T-helper 1 cell (primary cell): ENCODE measurements at regions not wholly inside any gene's neighbourhood (a gene's known extent, or its start where the extent isn't known, plus 50 kb on each side); places are given as distances from the start of the nearest gene placed in this dataset.
"Not testable (repeated sequence)": the region's sequence is repeated elsewhere in the genome, so short reads cannot be mapped to it uniquely, and the experiment has no call there.

Experiments
- DNase-seq, 5 donors: peaks; one replicate each; pipeline ENCODE4 v3.0.0-alpha.2; 2012 to 2020

DNA sequence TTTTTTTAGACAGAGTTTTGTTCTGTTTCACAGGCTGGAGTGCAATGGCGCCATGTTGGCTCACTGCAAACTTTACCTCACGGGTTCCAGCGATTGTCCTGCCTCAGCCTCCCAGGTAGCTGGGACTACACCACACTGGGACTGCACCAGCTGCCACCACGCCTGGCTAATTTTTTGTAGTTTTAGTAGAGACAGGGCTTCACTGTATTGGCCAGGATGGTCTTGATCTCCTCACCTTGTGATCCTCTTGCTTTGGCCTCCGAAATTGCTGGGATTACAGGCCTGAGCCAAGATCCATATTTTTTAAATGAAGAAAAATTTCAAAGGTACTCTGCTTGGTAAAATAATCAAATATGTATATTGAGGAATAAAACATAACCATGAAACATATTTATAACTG, 195.8 kb upstream of the TPTE start:
- peak in 3 of 5 donors; percentile 36 to 62 (median 47) for DNase-seq

DNA sequence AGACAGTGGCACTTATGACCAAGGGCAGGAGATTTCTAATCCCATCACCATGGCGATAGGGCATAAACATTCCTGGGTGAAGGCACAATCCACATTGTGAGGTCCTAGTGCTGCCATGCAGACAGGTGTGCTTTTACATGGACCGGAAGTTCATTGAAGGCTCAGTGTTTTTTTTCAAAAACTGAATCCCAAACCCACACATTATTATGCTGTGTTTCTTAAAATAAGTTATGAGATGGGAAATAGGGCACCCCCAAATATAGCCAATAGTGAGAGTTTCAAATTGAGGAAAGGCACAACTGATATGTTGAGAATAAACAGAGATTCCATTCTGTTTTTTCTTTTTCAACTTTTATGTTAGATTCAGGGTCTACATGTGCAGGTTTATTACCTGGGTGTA, 195.2 kb upstream of the TPTE start:
- DNase-seq, result not testable (repeated sequence)

DNA sequence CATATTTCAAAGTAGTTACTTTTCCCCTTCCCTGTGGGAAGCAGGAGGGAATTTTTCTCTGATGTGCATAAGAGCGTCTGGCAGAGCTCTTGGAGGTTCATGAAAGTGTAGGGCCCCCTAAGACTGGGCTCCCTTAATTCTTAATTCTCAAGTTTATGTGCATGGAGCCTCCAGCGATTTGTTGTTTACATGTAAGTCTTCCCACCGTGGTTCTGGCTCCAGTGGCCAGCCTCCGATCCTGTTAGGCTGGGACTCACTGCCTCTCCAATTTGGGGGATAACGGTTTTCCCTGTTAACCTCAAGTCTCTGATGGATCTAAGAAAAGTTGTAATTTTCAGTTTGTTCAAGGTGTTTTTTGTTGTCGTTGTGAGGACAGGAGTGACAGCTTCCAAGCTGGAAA, 192.7 kb upstream of the TPTE start:
- not testable (repeated sequence) for DNase-seq

DNA sequence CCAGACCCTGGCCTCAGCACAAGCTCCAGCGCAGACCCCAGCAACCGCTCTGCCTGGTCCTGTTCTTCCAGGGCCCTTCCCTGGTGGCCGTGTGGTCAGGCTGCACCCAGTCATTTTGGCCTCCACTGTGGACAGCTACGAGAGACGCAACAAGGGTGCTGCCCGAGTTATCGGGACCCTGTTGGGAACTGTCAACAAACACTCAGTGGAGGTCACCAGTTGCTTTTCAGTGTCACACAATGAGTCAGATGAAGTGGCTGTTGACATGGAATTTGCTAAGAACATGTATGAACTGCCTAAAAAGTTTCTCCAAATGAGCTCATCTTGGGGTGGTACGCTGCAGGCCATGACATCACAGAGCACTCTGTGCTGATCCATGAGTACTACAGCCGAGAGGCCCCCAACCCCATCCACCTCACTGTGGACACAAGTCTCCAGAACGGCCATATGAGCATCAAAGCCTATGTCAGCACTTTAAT, 190.7 kb upstream of the TPTE start:
- not testable (repeated sequence) for DNase-seq

DNA sequence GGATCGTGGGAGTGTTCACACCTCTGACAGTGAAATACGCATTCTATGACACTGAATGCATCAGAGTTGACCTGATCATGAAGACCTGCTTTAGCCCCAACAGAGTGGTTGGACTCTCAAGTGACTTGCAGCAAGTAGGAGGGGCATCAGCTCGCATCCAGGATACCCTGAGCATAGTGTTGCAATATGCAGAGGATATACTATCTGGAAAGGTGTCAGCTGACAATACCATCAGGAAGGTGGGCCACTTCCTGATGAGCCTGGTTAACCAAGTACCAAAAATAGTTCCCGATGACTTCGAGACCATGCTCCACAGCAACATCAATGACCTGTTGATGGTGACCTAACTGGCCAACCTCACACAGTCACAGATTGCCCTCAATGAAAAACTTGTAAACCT, 190.2 kb upstream of the TPTE start:
- DNase-seq, result not testable (repeated sequence)

DNA sequence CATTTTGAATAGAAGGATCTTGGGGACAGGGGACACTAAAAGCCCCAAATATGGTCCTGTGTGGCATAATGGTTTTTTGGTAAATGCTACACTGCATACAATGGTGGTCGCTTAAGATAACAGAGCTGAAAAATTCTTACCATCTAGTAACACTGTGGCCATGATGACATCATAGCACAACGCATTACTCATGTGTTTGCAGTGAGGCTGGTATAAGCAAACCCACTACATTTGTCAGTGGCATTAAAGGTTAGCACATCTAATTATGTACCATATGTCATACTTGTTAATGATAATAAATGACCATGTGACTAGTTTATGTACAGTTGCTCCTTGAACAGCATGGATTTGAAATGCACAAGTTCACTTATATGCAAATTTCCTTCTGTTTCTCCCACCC, 188.4 kb upstream of the TPTE start:
- DNase-seq, result not testable (repeated sequence)

DNA sequence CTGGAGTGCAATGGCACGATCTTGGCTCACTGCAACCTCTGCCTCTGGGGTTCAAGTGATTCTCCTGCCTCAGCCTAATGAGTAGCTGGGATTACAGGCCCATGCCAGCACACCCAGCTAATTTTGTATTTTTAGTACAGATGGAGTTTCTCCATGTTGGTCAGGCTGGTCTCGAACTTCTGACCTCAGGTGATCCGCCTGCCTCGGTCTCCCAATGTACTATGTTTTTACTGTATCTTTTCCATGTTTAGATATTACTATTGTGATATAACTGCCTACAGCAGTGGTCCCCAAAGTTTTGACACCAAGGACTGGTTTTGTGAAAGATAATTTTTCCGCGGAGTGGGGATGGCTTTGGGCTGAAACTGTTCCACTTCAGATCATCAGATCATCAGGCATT, 187.0 kb upstream of the TPTE start:
- DNase-seq, result not testable (repeated sequence)

DNA sequence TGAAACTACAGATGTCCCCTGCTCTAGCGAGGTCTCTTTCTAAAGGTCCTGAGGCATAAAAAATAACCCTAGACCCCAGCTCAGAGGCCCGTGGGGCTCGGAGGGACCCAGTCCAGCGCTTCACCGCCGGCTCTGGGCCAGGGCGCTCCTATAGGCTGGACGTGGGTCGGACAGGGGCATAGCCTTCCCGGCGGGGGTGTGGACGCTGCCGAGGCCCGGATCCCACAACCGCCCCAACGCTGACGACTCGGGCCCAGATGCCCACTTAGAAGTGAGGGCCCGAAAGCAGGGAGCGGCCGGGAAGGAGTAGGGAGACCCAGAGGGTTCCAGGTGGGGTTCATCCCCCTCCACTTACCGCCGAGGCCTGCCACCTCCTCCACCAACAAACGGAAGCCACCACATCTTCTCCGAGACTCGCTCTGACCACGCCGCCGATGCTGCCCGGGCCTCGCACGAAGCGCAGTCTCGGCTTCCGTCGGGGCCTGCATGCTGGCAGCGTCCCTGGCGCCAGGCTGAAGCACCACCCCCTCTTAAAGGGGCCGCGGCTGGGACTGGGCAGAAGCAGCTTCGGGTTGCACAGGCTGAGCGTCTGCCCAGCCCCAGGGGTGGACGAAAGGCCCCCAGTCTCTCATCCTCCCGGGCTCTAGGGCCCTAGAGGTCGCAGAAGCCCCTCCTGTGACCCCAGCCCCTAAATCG, 179.0 kb upstream of the TPTE start:
- DNase-seq, result not testable (repeated sequence)

DNA sequence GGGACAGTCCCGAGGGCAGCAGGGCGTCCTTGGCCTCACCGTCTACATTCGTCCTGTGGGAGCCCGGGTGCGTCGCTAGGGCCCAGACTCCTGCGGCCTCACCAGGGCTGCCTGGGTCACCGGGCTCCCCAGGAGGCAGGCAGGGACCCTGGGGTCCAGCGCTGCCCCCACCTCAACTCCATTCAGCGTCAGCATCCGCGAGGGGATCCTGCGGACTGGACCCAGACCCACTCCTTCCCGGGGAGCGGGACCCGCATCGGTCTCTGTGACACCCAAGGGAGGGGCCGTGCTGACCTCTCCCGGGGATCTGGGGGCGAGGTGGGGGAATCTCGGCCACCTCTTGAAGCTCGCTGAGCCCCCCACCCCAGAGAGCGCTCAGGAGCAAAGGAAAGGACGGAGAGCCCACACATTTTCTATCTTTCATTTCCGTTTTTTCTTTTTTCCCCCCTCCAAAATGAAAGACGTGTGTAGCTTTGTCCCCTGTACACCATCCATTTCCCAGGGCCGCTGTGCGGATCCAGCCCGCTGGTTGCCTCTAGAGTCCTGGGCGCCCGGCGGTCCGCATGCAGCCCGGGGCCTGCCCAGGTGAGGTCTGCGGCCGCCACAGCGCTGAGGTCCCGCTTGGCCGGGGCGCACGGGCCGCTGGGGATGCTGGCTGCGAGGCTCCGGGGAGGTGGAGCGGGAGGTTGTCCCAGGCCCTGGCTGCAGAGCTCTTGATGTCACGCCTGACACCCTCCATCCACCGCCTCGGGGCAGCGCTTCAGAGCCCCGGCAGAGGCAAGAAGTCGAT, 178.0 kb upstream of the TPTE start:
- peak in 1 of 5 donors; percentile 40 for DNase-seq

DNA sequence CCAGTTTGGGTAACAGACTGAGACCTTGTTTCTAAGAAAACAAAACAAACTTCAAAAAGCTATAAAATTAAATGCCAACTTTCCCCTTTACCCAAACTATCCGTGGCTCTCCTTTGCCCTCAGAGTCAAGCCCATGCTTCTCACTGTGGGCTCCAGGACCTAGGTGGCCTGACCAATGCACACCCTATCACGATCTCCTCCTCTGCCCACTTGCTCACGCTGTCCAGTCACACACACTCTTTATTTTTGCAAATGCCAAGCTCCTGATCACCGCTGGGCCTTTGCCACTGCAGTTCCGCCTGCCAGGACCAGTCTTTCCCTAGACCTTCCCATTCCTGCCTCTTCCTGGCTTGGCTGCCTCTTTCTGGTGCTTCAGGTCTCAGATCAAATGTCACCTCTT, 177.1 kb upstream of the TPTE start:
- DNase-seq, result not testable (repeated sequence)

DNA sequence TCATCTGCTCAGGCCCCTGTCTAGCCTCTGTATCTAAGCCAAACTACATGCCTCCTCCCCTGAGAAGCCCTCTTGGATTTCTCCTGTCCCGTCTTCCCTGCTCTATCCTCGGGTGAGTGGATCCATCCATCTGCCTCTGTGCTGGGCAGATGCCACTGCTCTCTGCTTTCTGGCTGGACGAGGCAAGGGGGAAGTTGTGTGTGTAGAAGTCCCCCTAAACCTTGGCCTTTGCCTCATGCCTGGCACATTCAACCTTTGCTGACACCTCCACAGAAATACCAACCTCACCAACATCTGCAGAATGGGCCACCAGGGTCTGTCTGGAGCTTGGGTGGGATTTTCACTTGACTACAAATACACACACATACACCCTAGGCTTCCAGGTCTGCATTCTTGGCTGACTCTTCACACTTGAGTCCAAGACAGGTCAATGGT, 176.2 kb upstream of the TPTE start:
- DNase-seq, result not testable (repeated sequence)

DNA sequence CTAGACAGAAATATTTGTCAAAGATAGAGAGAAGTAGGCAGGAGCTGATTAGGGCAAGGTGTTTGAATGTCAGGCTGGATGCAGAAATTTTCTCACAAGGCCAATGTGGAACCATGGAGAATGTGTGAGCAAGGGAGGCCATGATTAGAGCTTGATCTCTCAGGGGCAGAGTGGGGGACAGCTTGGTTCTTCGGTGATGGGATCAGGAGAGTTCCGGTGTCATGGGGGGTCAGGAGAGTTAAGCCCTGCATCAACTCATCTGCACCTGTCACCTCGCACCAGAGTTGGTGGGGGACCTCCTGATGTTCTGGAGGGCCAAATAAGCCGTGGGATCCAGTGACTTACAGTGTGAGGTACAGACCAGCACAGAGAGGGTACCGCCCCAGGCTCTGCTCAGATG, 175.1 kb upstream of the TPTE start:
- not testable (repeated sequence) for DNase-seq

DNA sequence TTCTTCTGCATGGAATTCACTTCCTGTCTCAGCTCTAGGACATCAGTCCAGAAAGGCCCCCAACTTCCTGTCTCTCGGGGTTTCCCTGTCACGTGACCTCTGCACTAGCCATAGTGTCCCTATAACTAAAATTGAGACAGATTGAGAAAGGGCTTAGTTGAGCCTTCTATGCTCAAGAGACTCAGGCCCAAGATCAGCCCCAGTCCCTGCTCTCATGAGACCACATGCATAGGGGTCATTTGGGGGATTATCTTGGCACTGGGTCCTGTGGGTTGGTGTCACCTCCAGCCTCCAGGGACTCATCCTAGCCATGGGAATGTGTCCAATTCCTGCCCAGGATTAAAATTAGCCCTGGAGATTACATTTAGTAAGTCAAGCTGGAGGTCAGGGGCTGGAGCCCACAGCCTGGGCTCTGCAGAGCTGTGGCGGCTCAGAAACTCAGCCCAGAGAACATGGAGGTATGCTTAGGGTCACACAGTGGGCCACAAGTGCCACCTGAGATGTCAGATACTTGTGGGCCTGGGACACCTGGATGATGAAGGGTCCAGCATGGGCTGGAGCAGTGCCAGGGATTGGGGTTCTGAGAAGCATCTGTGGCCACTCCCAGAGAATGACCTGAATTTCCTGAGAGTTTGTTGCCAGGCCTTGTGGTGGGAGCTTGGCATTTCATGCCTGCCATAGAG, 174.3 kb upstream of the TPTE start:
- DNase-seq, result not testable (repeated sequence)

DNA sequence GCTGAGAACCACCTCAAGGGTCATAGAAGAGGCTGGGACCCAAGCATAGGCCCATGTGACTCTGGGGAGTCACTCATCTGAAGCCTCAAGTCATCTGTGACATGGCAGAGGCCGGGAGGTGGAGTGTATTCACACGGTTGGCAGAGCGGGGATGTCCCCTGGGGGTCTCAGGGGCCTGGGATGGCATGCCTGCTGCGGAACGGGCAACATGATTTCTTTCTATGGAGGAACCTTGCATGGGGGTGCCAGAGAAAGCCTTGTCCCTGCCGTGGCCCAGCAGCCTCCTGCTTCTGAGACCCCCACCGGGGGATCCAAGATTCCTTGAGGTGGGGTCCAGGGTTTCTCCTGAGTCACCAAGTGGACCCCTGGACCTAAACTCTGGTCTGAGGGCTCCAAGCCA, 173.7 kb upstream of the TPTE start:
- not testable (repeated sequence) for DNase-seq

DNA sequence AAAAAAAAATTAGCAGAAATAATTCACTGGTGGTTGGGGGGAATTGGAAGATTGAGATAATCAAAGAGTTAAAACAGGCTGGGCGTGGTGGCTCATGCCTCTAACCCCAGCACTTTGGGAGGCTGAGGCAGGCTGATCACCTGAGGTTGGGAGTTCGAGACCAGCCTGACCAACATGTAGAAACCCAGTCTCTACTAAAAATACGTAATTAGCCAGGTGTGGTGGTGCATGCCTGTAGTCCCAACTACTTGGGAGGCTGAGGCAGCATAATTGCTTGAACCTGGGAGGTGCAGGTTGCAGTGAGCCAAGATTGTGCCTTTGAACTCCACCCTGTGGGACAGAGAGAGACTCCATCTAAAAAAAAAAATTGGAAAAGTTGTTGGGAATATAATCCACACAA, 173.2 kb upstream of the TPTE start:
- DNase-seq, result not testable (repeated sequence)

DNA sequence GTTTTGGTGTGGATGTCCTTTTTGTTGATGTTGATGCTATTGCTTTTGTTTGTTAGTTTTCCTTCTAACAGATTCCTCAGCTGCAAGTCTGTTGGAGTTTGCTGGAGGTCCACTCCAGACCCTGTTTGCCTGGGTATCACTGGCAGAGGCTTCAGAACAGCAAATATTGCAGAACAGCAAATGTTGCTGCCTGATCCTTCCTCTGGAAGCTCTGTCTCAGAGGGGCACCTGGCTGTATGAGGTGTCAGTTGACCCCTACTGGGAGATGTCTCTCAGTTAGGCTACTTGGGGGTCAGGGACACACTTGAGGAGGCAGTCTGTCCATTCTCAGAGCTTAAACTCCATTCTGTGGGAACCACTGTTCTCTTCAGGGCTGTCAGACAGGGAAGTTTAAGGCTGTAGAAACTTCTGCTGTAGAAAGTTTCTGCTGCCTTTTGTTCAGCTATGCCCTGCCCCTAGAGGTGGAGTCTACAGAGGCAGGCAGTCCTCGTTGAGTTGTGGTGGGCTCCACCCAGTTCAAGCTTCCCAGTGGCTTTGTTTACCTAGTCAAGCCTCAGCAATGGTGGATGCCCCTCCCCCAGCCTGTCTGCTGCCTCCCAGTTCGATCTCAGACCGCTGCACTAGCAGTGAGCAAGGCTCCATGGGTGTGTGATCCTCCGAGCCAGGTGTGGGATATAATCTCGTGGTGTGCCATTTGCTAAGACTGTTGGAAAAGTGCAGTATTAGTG, 166.4 kb upstream of the TPTE start:
- DNase-seq, result not testable (repeated sequence)

DNA sequence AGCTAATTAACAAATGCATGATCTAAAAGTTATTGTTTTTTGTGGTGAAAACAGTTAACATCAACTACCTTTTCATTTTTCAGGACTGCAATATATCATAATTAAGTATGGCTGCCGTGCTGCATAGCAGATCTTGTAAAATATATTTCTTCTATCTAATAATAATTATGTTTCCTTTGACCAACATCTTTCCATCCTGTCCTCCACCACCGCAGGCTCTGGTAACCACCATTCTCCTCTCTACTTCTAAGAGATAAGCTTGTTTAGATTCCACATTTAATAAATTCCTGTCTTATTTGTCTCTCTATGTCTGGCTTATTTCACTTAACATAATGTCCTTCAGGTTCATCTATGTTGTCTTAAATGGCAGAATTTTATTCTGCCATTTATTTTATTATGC, 162.3 kb upstream of the TPTE start:
- DNase-seq, result not testable (repeated sequence)

DNA sequence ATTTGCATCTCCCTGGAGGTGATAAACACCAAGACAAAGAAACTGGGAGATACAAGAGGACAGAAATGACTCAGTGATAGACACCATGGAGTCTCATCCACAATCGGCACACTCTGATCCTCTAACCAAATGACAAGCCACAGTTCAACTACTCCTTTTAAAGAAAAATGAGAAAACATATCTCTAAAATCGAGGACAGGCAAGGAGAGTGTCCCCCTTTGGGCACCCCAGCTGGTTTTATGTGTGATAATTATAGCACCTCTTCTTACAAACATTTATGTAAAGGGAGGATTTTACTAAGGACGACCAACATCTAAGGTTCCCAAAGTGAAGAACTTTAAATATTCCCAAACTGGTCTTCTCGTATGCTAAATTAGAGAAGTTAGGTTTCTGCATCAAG, 161.5 kb upstream of the TPTE start:
- not testable (repeated sequence) for DNase-seq

DNA sequence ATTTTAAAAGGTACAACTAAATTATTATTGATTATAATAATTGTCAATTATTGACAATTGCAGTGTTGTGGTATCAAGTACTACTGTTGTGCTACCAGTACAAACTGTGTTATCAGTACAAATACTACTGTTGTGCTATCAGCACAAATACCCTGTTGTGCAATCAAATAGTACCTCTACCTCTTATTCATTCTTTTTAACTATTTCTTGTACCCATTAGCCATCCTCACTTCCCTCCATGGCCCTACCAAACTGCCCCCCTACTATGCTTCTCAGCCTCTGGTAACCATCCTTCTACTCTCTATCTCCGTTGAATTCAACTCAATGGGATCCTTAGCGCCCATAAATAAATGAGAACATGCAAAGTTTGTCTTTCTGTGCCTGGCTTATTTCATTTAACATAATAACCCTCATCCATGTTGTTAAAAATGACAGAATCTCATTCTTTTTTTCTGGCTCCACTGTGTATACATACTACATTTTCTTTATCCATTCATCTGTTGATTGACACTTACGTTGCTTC, 160.1 kb upstream of the TPTE start:
- not testable (repeated sequence) for DNase-seq

DNA sequence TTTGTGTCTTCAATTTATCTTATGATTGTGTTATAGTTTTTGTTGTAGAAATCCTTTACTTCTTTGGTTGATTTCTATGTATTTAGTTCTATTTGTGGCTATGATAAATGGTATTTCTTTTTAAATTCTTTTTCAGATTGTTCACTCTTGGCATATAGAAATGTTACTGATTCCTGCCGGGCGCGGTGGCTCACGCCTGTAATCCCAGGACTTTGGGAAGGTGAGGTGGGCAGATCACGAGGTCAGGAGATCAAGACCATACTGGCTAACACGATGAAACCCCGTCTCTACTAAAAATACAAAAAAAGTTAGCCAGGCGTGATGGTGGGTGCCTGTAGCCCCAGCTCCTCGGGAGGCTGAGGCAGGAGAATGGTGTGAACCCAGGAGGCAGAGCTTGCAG, 158.6 kb upstream of the TPTE start:
- not testable (repeated sequence) for DNase-seq

DNA sequence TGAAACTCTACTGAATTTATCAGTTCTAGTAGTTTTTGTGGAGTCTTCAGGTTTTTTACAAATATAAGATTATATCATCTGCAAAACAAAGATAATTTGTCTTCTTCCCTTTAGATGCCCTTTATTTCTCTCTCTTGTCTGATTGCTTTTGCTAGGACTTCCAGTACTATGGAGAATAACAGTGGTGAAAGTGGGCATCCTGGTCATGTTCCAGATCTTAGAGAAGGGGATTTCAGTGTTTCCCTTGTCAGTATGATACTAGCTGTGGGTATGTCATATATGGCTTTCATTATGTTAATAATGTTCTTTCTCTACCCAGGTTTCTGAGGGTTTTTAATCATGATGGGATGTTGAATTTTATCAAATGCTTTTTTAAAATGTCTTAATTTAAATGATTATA, 158.1 kb upstream of the TPTE start:
- not testable (repeated sequence) for DNase-seq

DNA sequence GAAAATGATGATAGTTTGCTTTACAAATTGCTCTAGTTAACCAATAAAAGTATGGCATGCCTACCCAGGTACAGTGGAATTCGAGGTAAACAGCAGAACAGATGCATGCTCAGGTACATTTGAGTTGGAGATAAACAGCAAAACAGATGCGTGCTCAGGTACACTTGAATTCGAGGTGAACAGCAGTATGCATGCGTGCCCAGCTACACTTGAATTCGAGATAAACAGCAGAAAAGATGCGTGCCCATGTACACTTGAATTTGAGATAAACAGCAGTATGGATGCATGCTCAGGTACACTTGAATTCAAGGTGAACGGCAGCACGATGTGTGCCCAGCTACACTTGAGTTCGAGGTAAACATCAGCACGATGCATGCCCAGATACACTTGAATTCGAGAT, 155.2 kb upstream of the TPTE start:
- not testable (repeated sequence) for DNase-seq
